ENCODE measurements at regions not wholly inside any gene's neighbourhood (a gene's known extent, or its start where the extent isn't known, plus 50 kb on each side); places are given as distances from the start of the nearest gene placed in this dataset.
A peak's percentile ranks its signal among the peaks of the same experiment; 100 is the strongest.

DNA sequence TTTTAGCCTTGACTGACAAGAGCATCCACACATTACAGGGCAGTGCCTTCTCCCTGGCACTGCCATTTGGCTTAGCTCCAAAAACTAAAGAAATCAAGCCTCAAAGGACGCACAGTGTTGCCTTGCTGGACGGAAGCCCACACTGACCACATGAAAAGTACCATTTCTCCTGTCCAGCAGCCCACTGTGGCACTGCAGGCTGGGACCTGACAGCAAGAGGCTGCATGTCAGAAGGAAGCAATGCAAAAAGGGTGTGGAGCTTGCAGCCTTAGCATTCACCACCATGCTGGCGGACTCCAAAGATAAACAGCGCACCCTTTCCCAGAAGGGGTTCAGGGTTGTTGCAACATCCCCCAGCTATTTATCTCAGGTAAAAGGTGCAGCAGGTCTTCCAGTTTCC, 109.3 kb upstream of the BMAL1 start:
- TF ChIP-seq, protein P1, sequence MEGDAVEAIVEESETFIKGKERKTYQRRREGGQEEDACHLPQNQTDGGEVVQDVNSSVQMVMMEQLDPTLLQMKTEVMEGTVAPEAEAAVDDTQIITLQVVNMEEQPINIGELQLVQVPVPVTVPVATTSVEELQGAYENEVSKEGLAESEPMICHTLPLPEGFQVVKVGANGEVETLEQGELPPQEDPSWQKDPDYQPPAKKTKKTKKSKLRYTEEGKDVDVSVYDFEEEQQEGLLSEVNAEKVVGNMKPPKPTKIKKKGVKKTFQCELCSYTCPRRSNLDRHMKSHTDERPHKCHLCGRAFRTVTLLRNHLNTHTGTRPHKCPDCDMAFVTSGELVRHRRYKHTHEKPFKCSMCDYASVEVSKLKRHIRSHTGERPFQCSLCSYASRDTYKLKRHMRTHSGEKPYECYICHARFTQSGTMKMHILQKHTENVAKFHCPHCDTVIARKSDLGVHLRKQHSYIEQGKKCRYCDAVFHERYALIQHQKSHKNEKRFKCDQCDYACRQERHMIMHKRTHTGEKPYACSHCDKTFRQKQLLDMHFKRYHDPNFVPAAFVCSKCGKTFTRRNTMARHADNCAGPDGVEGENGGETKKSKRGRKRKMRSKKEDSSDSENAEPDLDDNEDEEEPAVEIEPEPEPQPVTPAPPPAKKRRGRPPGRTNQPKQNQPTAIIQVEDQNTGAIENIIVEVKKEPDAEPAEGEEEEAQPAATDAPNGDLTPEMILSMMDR (IDR thresholded peaks at IDR 0.05): no peak

DNA sequence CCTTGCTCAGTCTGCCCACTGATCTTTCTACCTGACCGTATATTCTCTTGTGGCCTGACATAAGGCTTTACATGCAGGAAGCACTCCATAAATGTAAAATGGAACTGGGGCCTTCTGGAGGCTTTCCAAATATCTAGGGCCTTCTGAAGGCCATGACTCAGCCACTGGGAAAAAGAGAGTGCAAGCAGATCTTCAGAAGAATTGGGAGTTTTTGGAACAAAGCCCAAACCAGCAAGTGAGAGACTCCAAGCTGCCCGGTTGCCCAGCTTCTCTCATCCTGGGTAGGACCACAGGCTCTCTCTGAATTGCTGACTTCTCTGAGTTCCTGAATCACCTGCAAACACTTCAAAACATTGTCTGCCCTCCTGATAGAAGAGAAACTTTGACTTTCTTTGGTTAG, 107.9 kb upstream of the BMAL1 start:
- TF ChIP-seq, protein P1 (IDR thresholded peaks at IDR 0.05): no peak

DNA sequence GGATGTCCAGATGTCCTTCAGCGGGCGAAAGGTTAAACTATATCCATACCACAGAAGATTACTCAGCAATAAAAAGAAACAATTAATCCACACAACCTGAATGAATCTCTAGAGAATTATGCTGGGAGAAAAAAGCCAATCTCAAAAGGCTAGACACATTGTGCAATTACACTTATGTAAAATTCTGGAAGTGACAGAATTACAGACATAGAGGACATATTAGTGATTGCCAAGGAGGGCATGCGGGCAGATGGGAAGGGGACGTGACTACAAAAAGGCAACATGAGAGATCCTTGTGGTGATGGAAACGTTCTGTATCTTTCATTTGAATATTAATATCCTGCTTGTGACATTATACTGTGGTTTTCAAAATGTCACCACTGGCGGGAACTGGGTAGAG, 103.5 kb upstream of the BMAL1 start:
- TF ChIP-seq, protein P1 (IDR thresholded peaks at IDR 0.05): no peak

DNA sequence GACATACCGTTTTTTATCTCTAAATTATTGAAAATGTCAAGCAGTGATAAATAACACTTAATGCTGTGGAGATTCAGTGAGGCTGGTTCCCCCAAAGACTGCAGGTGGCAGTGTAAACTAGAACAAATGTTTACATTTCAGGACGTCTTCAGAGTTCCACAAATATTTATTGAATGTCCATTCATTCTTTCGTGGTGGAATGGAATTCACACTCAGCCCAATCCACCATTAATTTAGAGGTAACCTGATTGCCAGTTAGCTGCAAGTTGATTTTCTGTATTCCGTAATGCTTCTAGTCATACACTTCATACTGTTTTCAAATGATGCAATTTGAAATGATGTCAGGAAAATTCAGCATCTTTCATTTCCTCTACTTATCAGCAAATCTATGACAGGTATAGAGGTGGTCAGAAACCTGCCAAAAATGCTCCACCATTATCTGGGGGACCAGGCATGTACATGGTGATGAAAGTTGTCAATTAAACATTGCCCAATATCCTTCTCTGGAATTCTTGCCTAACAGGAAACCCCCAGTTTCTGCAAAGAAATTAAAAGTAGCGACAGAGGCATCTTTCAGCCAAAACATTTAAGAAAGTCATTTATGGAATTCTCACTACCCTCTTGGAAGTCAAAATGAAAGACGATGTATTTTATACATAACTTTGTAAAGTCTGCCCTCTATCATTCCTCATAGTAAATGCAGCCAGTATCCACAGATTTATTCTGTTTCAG, 94.3 kb upstream of the BMAL1 start:
- TF ChIP-seq, protein P1 (IDR thresholded peaks at IDR 0.05): peak; percentile 61

DNA sequence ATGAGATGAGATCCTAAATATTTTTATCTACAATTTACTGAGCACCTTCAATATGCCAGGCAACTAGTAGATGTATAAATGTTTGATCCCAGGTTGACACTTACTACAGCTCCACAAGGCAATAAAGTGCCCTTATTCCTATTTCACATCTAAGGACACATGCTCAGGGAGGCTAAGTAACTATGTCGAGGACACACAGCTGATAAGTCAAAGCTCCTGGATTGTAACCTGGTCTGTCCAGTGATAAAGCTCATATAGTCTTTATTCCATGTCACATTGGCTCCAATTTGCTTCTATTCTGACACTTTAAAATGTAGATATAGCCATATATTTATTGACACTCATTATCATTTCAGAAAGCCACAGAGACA, 93.8 kb upstream of the BMAL1 start:
- TF ChIP-seq, protein P1 (IDR thresholded peaks at IDR 0.05): no peak

DNA sequence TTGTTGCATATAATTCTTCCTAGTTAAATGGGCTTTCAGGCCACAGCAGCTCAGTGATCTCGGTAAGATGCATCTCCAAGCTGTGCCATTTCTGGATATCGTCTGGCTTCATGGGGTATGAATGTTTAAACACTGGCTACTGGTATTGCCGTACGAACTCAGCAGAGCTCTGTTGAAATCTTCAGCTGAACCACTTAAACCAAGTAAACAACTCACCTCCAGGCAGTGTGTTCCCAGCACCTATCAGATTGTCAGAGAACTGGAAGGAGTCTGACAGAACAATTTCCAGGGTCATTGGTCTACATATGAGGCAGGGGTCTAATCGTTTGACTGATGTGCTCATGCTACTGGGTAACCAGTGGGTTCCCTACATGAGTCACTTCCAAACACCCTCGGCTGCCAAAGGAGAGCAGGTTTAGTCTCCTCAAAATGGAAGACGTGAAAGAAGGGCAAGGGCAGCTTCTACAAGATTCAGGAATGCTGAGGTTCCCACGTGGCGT, 93.2 kb upstream of the BMAL1 start:
- TF ChIP-seq, protein P1 (IDR thresholded peaks at IDR 0.05): no peak

DNA sequence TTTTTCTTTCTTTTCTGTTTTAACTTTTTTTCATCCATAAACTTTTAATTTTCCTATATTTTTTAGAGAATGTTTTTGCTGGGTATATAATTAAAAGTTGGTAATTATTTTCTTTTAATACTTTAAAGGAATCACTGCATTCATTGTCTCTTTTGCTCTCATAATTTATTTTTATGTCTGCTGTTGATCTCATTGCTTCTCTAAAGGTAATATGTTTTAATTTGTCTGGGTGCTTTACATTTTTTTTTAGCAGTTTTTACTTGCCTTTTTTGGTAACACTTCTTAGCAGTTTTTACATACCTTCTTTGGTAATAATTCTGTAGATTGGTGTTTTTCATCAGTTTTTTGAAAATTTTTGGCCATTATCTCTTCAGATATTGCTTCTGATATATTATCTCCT, 89.4 kb upstream of the BMAL1 start:
- TF ChIP-seq, protein P1 (IDR thresholded peaks at IDR 0.05): no peak

Data from LNCAP (cell line).